Cerebellar cortex (tissue), 1 donor: ENCODE measurements at regions not wholly inside any gene's neighbourhood (a gene's known extent, or its start where the extent isn't known, plus 50 kb on each side); places are given as distances from the start of the nearest gene placed in this dataset.
"Not testable (repeated sequence)": the region's sequence is repeated elsewhere in the genome, so short reads cannot be mapped to it uniquely, and the experiment has no call there.

Experiments
- DNase-seq: peaks from one replicate; pipeline ENCODE4 v3.0.0-alpha.2; 2015; ENCODE audit warnings: low spot score

GRCh38 chr21:9001890-9002663 lies 1519.3 kb upstream of the TPTE start:
- DNase-seq, result not testable (repeated sequence)

GRCh38 chr21:9003909-9004814 lies 1517.2 kb upstream of the TPTE start:
- DNase-seq, result not testable (repeated sequence)

- DNase-seq, result not testable (repeated sequence)
These were observed 1516.4 kb upstream of the TPTE start for GRCh38 chr21:9004815-9005518.

GRCh38 chr21:9005671-9006070 lies 1515.7 kb upstream of the TPTE start:
- not testable (repeated sequence) for DNase-seq

GRCh38 chr21:9006111-9006510 lies 1515.3 kb upstream of the TPTE start:
- DNase-seq, result not testable (repeated sequence)

GRCh38 chr21:9006553-9007323 lies 1514.6 kb upstream of the TPTE start:
- DNase-seq, result not testable (repeated sequence)

- no peak for DNase-seq
These were observed 1512.7 kb upstream of the TPTE start for GRCh38 chr21:9008636-9009035.

GRCh38 chr21:9009267-9010016 lies 1511.9 kb upstream of the TPTE start:
- not testable (repeated sequence) for DNase-seq

GRCh38 chr21:9010121-9010795 lies 1511.1 kb upstream of the TPTE start:
- DNase-seq, result not testable (repeated sequence)

- not testable (repeated sequence) for DNase-seq
These were observed 1510.2 kb upstream of the TPTE start for GRCh38 chr21:9010936-9011890.

- not testable (repeated sequence) for DNase-seq
These were observed 1509.5 kb upstream of the TPTE start for GRCh38 chr21:9011916-9012315.

- not testable (repeated sequence) for DNase-seq
These were observed 1507.7 kb upstream of the TPTE start for GRCh38 chr21:9013502-9014242.

- DNase-seq, result not testable (repeated sequence)
These were observed 1507.1 kb upstream of the TPTE start for GRCh38 chr21:9014243-9014734.

GRCh38 chr21:9015483-9016197 lies 1505.7 kb upstream of the TPTE start:
- not testable (repeated sequence) for DNase-seq

- not testable (repeated sequence) for DNase-seq
These were observed 1504.2 kb upstream of the TPTE start for GRCh38 chr21:9017206-9017605.

GRCh38 chr21:9018731-9019253 lies 1502.6 kb upstream of the TPTE start:
- DNase-seq, result not testable (repeated sequence)
